Caco-2 (cell line): ENCODE measurements at regions not wholly inside any gene's neighbourhood (a gene's known extent, or its start where the extent isn't known, plus 50 kb on each side); places are given as distances from the start of the nearest gene placed in this dataset.

ENCODE experiments used
- BruUV-seq: library from RNA; stranded (reverse); fragments of 400-500 nt; replicated peaks from 2 replicates; lab custom pipeline; 2021; lab: Mats Ljungman, UMichigan
- CTCF ChIA-PET: fragments of 300-600 bp; sonication (Branson Sonifier 250); formaldehyde crosslinking; loops from one replicate; lab custom pipeline; 2022; ENCODE audit warnings: antibody characterized with exemption; lab: Charles Lee
- POLR2A ChIA-PET: fragments of 300-600 bp; sonication (Branson Sonifier 250); formaldehyde crosslinking; loops from one replicate; lab custom pipeline; 2022; ENCODE audit warnings: antibody characterized with exemption; lab: Charles Lee
- DNase-seq, 2 experiments: peaks; one replicate each; pipeline versions ENCODE4 v3.0.0 to v3.0.0-alpha.2; 2020 to 2022
- H3K27me3 ChIP-seq: replicated peaks from 2 replicates; pipeline ENCODE4 v1.6.0; 2011; ENCODE audit warnings: low read length; ENCODE audit not compliant: control insufficient read depth, insufficient read depth
- H3K36me3 ChIP-seq: 2 replicates; pipeline ENCODE4 v1.5.1; 2011; ENCODE audit warnings: low read length; ENCODE audit not compliant: control insufficient read depth, insufficient read depth
- H3K4me1 ChIP-seq: fragments of 250-450 bp; sonication (Bioruptor Pico); 2 replicates; pipeline ENCODE4 v1.5.1; 2020; ENCODE audit warnings: mild to moderate bottlenecking
- H3K4me3 ChIP-seq: 2 replicates; pipeline ENCODE4 v1.5.1; 2011; ENCODE audit warnings: low read depth, mild to moderate bottlenecking, control low read depth, low read length
- H3K9me3 ChIP-seq: fragments of 250-450 bp; sonication (Bioruptor Pico); 2 replicates; pipeline ENCODE4 v1.5.1; 2020; ENCODE audit warnings: mild to moderate bottlenecking, moderate library complexity
- H3K27ac Mint-ChIP-seq: one replicate; pipeline ENCODE4 v1.8.0; 2022; ENCODE audit warnings: mixed read lengths; ENCODE audit not compliant: unreplicated experiment
- H3K27me3 Mint-ChIP-seq: one replicate; pipeline ENCODE4 v1.8.0; 2022; ENCODE audit warnings: mixed read lengths; ENCODE audit not compliant: insufficient read depth, unreplicated experiment
- H3K36me3 Mint-ChIP-seq: one replicate; pipeline ENCODE4 v1.8.0; 2022; ENCODE audit warnings: mild to moderate bottlenecking, mixed read lengths; ENCODE audit not compliant: insufficient read depth, unreplicated experiment
- H3K4me1 Mint-ChIP-seq: one replicate; pipeline ENCODE4 v1.8.0; 2022; ENCODE audit warnings: low read depth, mixed read lengths; ENCODE audit not compliant: unreplicated experiment
- H3K4me3 Mint-ChIP-seq: one replicate; pipeline ENCODE4 v1.8.0; 2022; ENCODE audit warnings: mild to moderate bottlenecking, moderate library complexity, mixed read lengths; ENCODE audit not compliant: unreplicated experiment
- H3K9me3 Mint-ChIP-seq: one replicate; pipeline ENCODE4 v1.8.0; 2022; ENCODE audit warnings: mixed read lengths; ENCODE audit not compliant: unreplicated experiment
- CTCF ChIP-seq, 2 experiments: fragments of 200-600 bp in 1 of 2; IDR thresholded peaks; 1 replicate in 1 of 2; 2 replicates in 1 of 2; pipeline versions ENCODE4 v1.5.1 to v1.8.0; 2011 to 2022; ENCODE audit warnings: antibody characterized with exemption in 1 of 2, control low read depth in 1 of 2, inconsistent platforms in 1 of 2, low read depth in 1 of 2, low read length in 1 of 2, mild to moderate bottlenecking in 1 of 2, moderate library complexity in 1 of 2; ENCODE audit not compliant: insufficient read depth in 1 of 2, severe bottlenecking in 1 of 2, unreplicated experiment in 1 of 2
- intact Hi-C: fragments of 100-400 bp; cut with micrococcal nuclease; formaldehyde crosslinking; loops from one replicate; pipeline ENCODE4 v1.10.0; 2022; ENCODE audit not compliant: unreplicated experiment

GRCh38 chr2:13968811-13969210 is 663.7 kb upstream of the LRATD1 start:
- H3K4me1 ChIP-seq = no peaks in the 10 kb centered on the region
- POLR2A ChIA-PET = no interaction called here
- H3K4me3 ChIP-seq = no peak overlapping the region
- Mint-ChIP-seq H3K27me3 (no peaks in the 10 kb centered on the region), H3K4me1 (no peaks in the 10 kb centered on the region), H3K36me3 (no peaks in the 10 kb centered on the region), H3K27ac (no peak overlapping the region), H3K4me3 (no peak overlapping the region), H3K9me3 (no peaks in the 10 kb centered on the region)
- BruUV-seq = no TSS peak
- intact Hi-C loops = no loop called here
- no peaks in the 10 kb centered on the region for H3K36me3 ChIP-seq
- CTCF ChIA-PET = no interaction called here
- TF ChIP-seq CTCF (IDR thresholded peaks at IDR 0.05; ENCODE audit: insufficient read depth in 1 of 2, low read depth in 1 of 2, low read length in 1 of 2, severe bottlenecking in 1 of 2, unreplicated experiment in 1 of 2) = no peak
- no peak for DNase-seq
- H3K27me3 ChIP-seq = no peaks in the 10 kb centered on the region
- H3K9me3 ChIP-seq = no peaks in the 10 kb centered on the region

DNA sequence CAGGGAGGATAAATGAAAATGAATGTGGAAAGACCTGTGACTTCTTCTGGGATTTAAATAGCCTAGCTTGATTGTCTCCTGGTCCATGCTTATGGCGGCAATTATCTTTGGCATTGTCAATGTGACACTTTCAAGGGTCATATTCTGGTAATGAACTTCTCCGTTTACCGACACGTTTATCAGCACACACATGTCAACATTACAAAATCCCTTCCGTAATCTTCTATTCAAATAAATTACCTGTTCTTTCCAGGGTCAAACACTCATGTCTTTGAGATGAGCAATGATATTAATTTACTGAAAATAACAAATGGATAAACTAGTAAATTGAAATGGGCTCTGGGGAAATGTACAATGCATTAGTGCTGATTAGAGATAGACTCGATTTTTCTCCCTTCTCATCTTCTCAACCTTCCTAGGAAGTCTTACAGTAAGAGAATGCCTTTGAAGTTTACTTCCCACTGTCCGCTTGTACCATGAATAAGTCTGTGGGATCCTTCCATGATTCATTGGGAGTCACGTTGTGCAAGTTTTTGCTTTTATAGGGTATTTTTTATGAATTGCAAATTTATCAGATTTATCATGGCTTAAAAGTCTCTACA is 646.3 kb upstream of the LRATD1 start:
- Mint-ChIP-seq H3K4me1 (no peaks in the 10 kb centered on the region), H3K9me3 (no peaks in the 10 kb centered on the region), H3K27me3 (peaks cover 4% of the 10 kb centered on the region), H3K27ac (no peak overlapping the region), H3K36me3 (no peaks in the 10 kb centered on the region), H3K4me3 (no peak overlapping the region)
- 0 out of 2 replicates have a peak, but pooled peaks cover 3% of the 10 kb centered on the region for H3K9me3 ChIP-seq
- H3K36me3 ChIP-seq = no peaks in the 10 kb centered on the region
- ChIA-PET CTCF (no interaction called here), POLR2A (no interaction called here)
- DNase-seq = no peak
- no peaks in the 10 kb centered on the region for H3K4me1 ChIP-seq
- no TSS peak for BruUV-seq
- intact Hi-C loops = no loop called here
- H3K4me3 ChIP-seq = no peak overlapping the region
- no peak for TF ChIP-seq CTCF (IDR thresholded peaks at IDR 0.05; ENCODE audit: insufficient read depth in 1 of 2, low read depth in 1 of 2, low read length in 1 of 2, severe bottlenecking in 1 of 2, unreplicated experiment in 1 of 2)
- H3K27me3 ChIP-seq = no peaks in the 10 kb centered on the region

GRCh38 chr2:13996527-13996926 is 636.0 kb upstream of the LRATD1 start:
- intact Hi-C loops = no loop called here
- no peaks in the 10 kb centered on the region for H3K36me3 Mint-ChIP-seq

More at GRCh38 chr2:13996527-13996926, 636.0 kb upstream of the LRATD1 start:
- Mint-ChIP-seq H3K9me3 (peaks cover 20% of the 10 kb centered on the region), H3K4me3 (no peak overlapping the region), H3K4me1 (no peaks in the 10 kb centered on the region), H3K27me3 (no peaks in the 10 kb centered on the region), H3K27ac (no peak overlapping the region)
- TF ChIP-seq CTCF (IDR thresholded peaks at IDR 0.05; ENCODE audit: insufficient read depth in 1 of 2, low read depth in 1 of 2, low read length in 1 of 2, severe bottlenecking in 1 of 2, unreplicated experiment in 1 of 2) = no peak
- Histone ChIP-seq H3K27me3 (no peaks in the 10 kb centered on the region), H3K36me3 (no peaks in the 10 kb centered on the region), H3K4me3 (no peak overlapping the region), H3K4me1 (no peaks in the 10 kb centered on the region), H3K9me3 (peaks cover 5% of the 10 kb centered on the region; the same call in 1 of the 2 replicates)
- CTCF ChIA-PET = no interaction called here
- BruUV-seq = no TSS peak
- POLR2A ChIA-PET = no interaction called here
- DNase-seq = no peak
